NCI-H510A treated with DMSO at 0.1 percent for 48 hours (cell line): ENCODE measurements at regions not wholly inside any gene's neighbourhood (a gene's known extent, or its start where the extent isn't known, plus 50 kb on each side); places are given as distances from the start of the nearest gene placed in this dataset.

ENCODE experiments used
- DNase-seq: peaks from one replicate; lab custom pipeline; 2025; lab: John Stamatoyannopoulos, UW

- no peak for DNase-seq
These were observed 2094.5 kb upstream of the TENM3 start for GRCh38 chr4:180148737-180149136.

GRCh38 chr4:180150818-180151217, 2092.4 kb upstream of the TENM3 start:
- no peak for DNase-seq

GRCh38 chr4:180152831-180153230, 2090.4 kb upstream of the TENM3 start:
- no peak for DNase-seq

- no peak for DNase-seq
These were observed 2089.6 kb upstream of the TENM3 start for GRCh38 chr4:180153587-180153986.

GRCh38 chr4:180156684-180157083, 2086.5 kb upstream of the TENM3 start:
- no peak for DNase-seq

- DNase-seq, result no peak
These were observed 2082.8 kb upstream of the TENM3 start for GRCh38 chr4:180160195-180160983.

GRCh38 chr4:180164799-180165198, 2078.4 kb upstream of the TENM3 start:
- no peak for DNase-seq

- no peak for DNase-seq
These were observed 2073.8 kb upstream of the TENM3 start for GRCh38 chr4:180169394-180169793.

GRCh38 chr4:180169966-180170365, 2073.2 kb upstream of the TENM3 start:
- DNase-seq, result no peak

- DNase-seq, result no peak
These were observed 2064.1 kb upstream of the TENM3 start for GRCh38 chr4:180179146-180179545.

GRCh38 chr4:180189666-180190065, 2053.5 kb upstream of the TENM3 start:
- no peak for DNase-seq

GRCh38 chr4:180190382-180190781, 2052.8 kb upstream of the TENM3 start:
- DNase-seq, result no peak

- DNase-seq, result no peak
These were observed 2045.7 kb upstream of the TENM3 start for GRCh38 chr4:180197471-180197870.

GRCh38 chr4:180203349-180203748, 2039.9 kb upstream of the TENM3 start:
- DNase-seq, result no peak

GRCh38 chr4:180205276-180205675, 2037.9 kb upstream of the TENM3 start:
- DNase-seq, result no peak

GRCh38 chr4:180207921-180208320, 2035.3 kb upstream of the TENM3 start:
- DNase-seq, result no peak

GRCh38 chr4:180217070-180217469, 2026.1 kb upstream of the TENM3 start:
- DNase-seq, result no peak

- no peak for DNase-seq
These were observed 2024.1 kb upstream of the TENM3 start for GRCh38 chr4:180219080-180219479.

- no peak for DNase-seq
These were observed 2017.2 kb upstream of the TENM3 start for GRCh38 chr4:180225977-180226376.

GRCh38 chr4:180234730-180235129, 2008.5 kb upstream of the TENM3 start:
- DNase-seq, result no peak

- no peak for DNase-seq
These were observed 2002.5 kb upstream of the TENM3 start for GRCh38 chr4:180240670-180241069.

- no peak for DNase-seq
These were observed 1989.8 kb upstream of the TENM3 start for GRCh38 chr4:180253419-180253818.

GRCh38 chr4:180261346-180261745, 1981.9 kb upstream of the TENM3 start:
- DNase-seq, result no peak

- DNase-seq, result no peak
These were observed 1963.1 kb upstream of the TENM3 start for GRCh38 chr4:180280076-180280475.
